Tibial nerve (tissue), 4 donors: ENCODE measurements at regions not wholly inside any gene's neighbourhood (a gene's known extent, or its start where the extent isn't known, plus 50 kb on each side); places are given as distances from the start of the nearest gene placed in this dataset.
"Not testable (repeated sequence)": the region's sequence is repeated elsewhere in the genome, so short reads cannot be mapped to it uniquely, and the experiment has no call there.

Source experiments
- DNase-seq, 2 donors: peaks; one replicate each; pipeline ENCODE4 v3.0.0-alpha.2; 2019; ENCODE audit warnings: low spot score in 2 of 2
- H3K27ac ChIP-seq, 4 donors: fragments of 200-600 bp; sonication (generic) in 3 of 4; one replicate each; pipeline ENCODE4 v1.5.1; 2017 to 2019; ENCODE audit warnings: mild to moderate bottlenecking in 1 of 4
- H3K27me3 ChIP-seq, 2 donors: fragments of 200-600 bp; sonication (generic) in 1 of 2; one replicate each; pipeline versions ENCODE4 v1.5.1 to v1.6.0; 2017 to 2019
- H3K36me3 ChIP-seq, 3 donors: fragments of 200-600 bp; sonication (generic); one replicate each; pipeline ENCODE4 v1.5.1; 2018 to 2019
- H3K4me1 ChIP-seq, 4 donors: fragments of 200-600 bp; sonication (generic) in 3 of 4; one replicate each; pipeline ENCODE4 v1.5.1; 2017 to 2019
- H3K4me3 ChIP-seq, 4 donors: fragments of 200-600 bp; sonication (generic) in 3 of 4; one replicate each; pipeline ENCODE4 v1.5.1; 2017 to 2019; ENCODE audit warnings: mild to moderate bottlenecking in 1 of 4, moderate library complexity in 1 of 4
- H3K9me3 ChIP-seq, 4 donors: fragments of 200-600 bp; sonication (generic) in 3 of 4; one replicate each; pipeline ENCODE4 v1.5.1; 2017 to 2019
- CTCF ChIP-seq, 5 experiments: fragments of 200-600 bp in 3 of 5; fragments of 450-650 bp in 2 of 5; sonication (generic) in 3 of 5; IDR thresholded peaks; one replicate each; pipeline ENCODE4 v1.5.1; 2016 to 2019; ENCODE audit warnings: antibody characterized with exemption in 5 of 5, mild to moderate bottlenecking in 3 of 5, moderate library complexity in 2 of 5
- EP300 ChIP-seq, 2 donors: sonication (generic); formaldehyde crosslinking; IDR thresholded peaks; one replicate each; pipeline ENCODE4 v1.6.1; 2017; ENCODE audit warnings: antibody characterized with exemption in 2 of 2, mild to moderate bottlenecking in 1 of 2
- POLR2A ChIP-seq, 2 donors: fragments of 450-650 bp; IDR thresholded peaks; one replicate each; pipeline ENCODE4 v1.6.1; 2017; ENCODE audit warnings: antibody characterized with exemption in 2 of 2, mild to moderate bottlenecking in 2 of 2, moderate library complexity in 2 of 2
- WGBS, 2 donors: methylation state at CpG; one replicate each; pipeline ENCODE4 v1.1.5; 2018; 5-methylcytosine and 5-hydroxymethylcytosine counted together

GRCh38 chr9:13032585-13032984 lies 246.9 kb downstream of the MPDZ start:
- H3K9me3 ChIP-seq: no peaks in the 10 kb centered on the region

GRCh38 chr9:13033959-13034693 lies 245.4 kb downstream of the MPDZ start:
- TF ChIP-seq POLR2A (IDR thresholded peaks at IDR 0.05) (no peak), CTCF (IDR thresholded peaks at IDR 0.05) (peak; percentile 49 to 74 (median 69)), EP300 (IDR thresholded peaks at IDR 0.05) (no peak)
- no peak overlapping the region for H3K27ac ChIP-seq
- H3K36me3 ChIP-seq: no peaks in the 10 kb centered on the region
- DNase-seq: peak; percentile 39 to 67
- no peaks in the 10 kb centered on the region for H3K27me3 ChIP-seq
- H3K4me1 ChIP-seq: peaks cover 0 to 10% (median 0%) of the 10 kb centered on the region in 4 donors
- 10 to 12% methylated on average over 19 of the region's 19 CpGs for WGBS, 2 donors
- H3K9me3 ChIP-seq: no peaks in the 10 kb centered on the region
- H3K4me3 ChIP-seq: peak overlapping the region in 1 of 4 donors; percentile 26

More at GRCh38 chr9:13032585-13032984, 246.9 kb downstream of the MPDZ start:
- Histone ChIP-seq H3K4me3 (no peak overlapping the region), H3K27me3 (no peaks in the 10 kb centered on the region), H3K36me3 (no peaks in the 10 kb centered on the region), H3K27ac (no peak overlapping the region), H3K4me1 (peaks cover 0 to 10% (median 0%) of the 10 kb centered on the region in 4 donors)
- TF ChIP-seq EP300 (IDR thresholded peaks at IDR 0.05) (no peak), POLR2A (IDR thresholded peaks at IDR 0.05) (no peak), CTCF (IDR thresholded peaks at IDR 0.05) (no peak)
- no peak for DNase-seq
- 89 to 91% methylated on average over 8 of the region's 8 CpGs for WGBS, 2 donors

- Histone ChIP-seq H3K9me3 (no peaks in the 10 kb centered on the region), H3K27me3 (no peaks in the 10 kb centered on the region), H3K4me3 (peak overlapping the region in 1 of 4 donors; percentile 26), H3K36me3 (no peaks in the 10 kb centered on the region), H3K4me1 (peaks cover 0 to 10% (median 0%) of the 10 kb centered on the region in 4 donors), H3K27ac (no peak overlapping the region)
- DNase-seq: no peak
- no peak for TF ChIP-seq EP300 (IDR thresholded peaks at IDR 0.05)
- TF ChIP-seq CTCF (IDR thresholded peaks at IDR 0.05): no peak
- TF ChIP-seq POLR2A (IDR thresholded peaks at IDR 0.05): no peak
- 34 to 38% methylated on average over 3 of the region's 3 CpGs for WGBS, 2 donors
Measured at GRCh38 chr9:13034694-13035002, 244.8 kb downstream of the MPDZ start.

- Histone ChIP-seq H3K27me3 (no peaks in the 10 kb centered on the region), H3K27ac (no peak overlapping the region), H3K9me3 (no peaks in the 10 kb centered on the region), H3K36me3 (no peaks in the 10 kb centered on the region), H3K4me3 (no peak overlapping the region), H3K4me1 (peaks cover 0 to 10% (median 0%) of the 10 kb centered on the region in 4 donors)
- no peak for DNase-seq
- TF ChIP-seq POLR2A (IDR thresholded peaks at IDR 0.05): no peak
- no peak for TF ChIP-seq CTCF (IDR thresholded peaks at IDR 0.05)
- TF ChIP-seq EP300 (IDR thresholded peaks at IDR 0.05): no peak
Measured at GRCh38 chr9:13035822-13036221, 243.7 kb downstream of the MPDZ start.

GRCh38 chr9:13037808-13038207 lies 241.7 kb downstream of the MPDZ start:
- H3K36me3 ChIP-seq, H3K9me3 ChIP-seq, H3K4me3 ChIP-seq, H3K27me3 ChIP-seq, H3K27ac ChIP-seq, H3K4me1 ChIP-seq, DNase-seq: not testable (repeated sequence)
- WGBS, 2 donors: 81 to 91% methylated on average over 17 to 27 of the region's 27 CpGs
